HCT116 (cell line): ENCODE measurements at regions not wholly inside any gene's neighbourhood (a gene's known extent, or its start where the extent isn't known, plus 50 kb on each side); places are given as distances from the start of the nearest gene placed in this dataset.
"Not testable (repeated sequence)": the region's sequence is repeated elsewhere in the genome, so short reads cannot be mapped to it uniquely, and the experiment has no call there.

Experiments
- ATAC-seq: fragments of 200-7000 bp; cut with Tn5 transposase; 2 replicates; pipeline ENCODE4 v1.9.1; 2020; ENCODE audit warnings: mild to moderate bottlenecking, moderate library complexity
- BruUV-seq: library from RNA; stranded (reverse); fragments of 400-500 nt; replicated peaks from 2 replicates; lab custom pipeline; 2021; lab: Mats Ljungman, UMichigan
- CTCF ChIA-PET: fragments of 300-600 bp; sonication (Branson Sonifier 250); formaldehyde crosslinking; loops from one replicate; lab custom pipeline; 2021; ENCODE audit warnings: antibody characterized with exemption; lab: Charles Lee
- POLR2A ChIA-PET: fragments of 300-600, 350-600 bp; sonication (Branson Sonifier 250); formaldehyde crosslinking; loops from one replicate; lab custom pipeline; 2021; ENCODE audit warnings: antibody characterized with exemption; lab: Charles Lee
- RAD21 ChIA-PET, 2 experiments: fragments of 300-600 bp; sonication (Branson Sonifier 250); formaldehyde crosslinking; loops; one replicate each; lab custom pipeline; 2023; ENCODE audit warnings: low total read pairs in 2 of 2; ENCODE audit not compliant: uncharacterized antibody in 2 of 2, unreplicated experiment in 2 of 2, low non-redundant PET in 1 of 2; lab: Charles Lee
- DNase-seq: peaks from one replicate; pipeline ENCODE4 v3.0.0-alpha.2; 2010; ENCODE audit warnings: low read depth, low spot score
- H2AFZ ChIP-seq: fragments of 200-600 bp; shearing (Covaris generic), sonication (generic); 2 replicates; pipeline ENCODE4 v1.6.1; 2017; ENCODE audit warnings: low read depth, mixed run types, mixed read lengths, antibody characterized with exemption, low read length; ENCODE audit not compliant: poor library complexity, severe bottlenecking
- H3K27ac ChIP-seq: 2 replicates; pipeline ENCODE4 v1.5.1; 2012; ENCODE audit warnings: low read depth, low read length
- H3K27me3 ChIP-seq: fragments of 200-600 bp; sonication (generic); 2 replicates; pipeline ENCODE4 v1.6.1; 2016; ENCODE audit warnings: mixed run types, low read length, mixed read lengths; ENCODE audit not compliant: insufficient read depth
- H3K36me3 ChIP-seq, 2 experiments: fragments of 200-500 bp in 1 of 2; fragments of 200-600 bp in 1 of 2; sonication (Bioruptor generic) in 1 of 2; sonication (generic) in 1 of 2; 2 replicates each; pipeline versions ENCODE4 v1.5.1 to v1.6.1; 2014 to 2016; ENCODE audit warnings: low read length in 2 of 2, inconsistent platforms in 1 of 2, mixed read lengths in 1 of 2, mixed run types in 1 of 2; ENCODE audit not compliant: insufficient read depth in 2 of 2, control insufficient read depth in 1 of 2
- H3K4me1 ChIP-seq, 2 experiments: fragments of 200-600 bp in 1 of 2; sonication (generic) in 1 of 2; 2 replicates each; pipeline versions ENCODE4 v1.5.1 to v1.6.1; 2012 to 2017; ENCODE audit warnings: low read length in 2 of 2, inconsistent platforms in 1 of 2, mild to moderate bottlenecking in 1 of 2, mixed read lengths in 1 of 2, mixed run types in 1 of 2, moderate library complexity in 1 of 2; ENCODE audit not compliant: insufficient read depth in 2 of 2, control insufficient read depth in 1 of 2
- H3K4me2 ChIP-seq: fragments of 200-600 bp; sonication (generic); 2 replicates; pipeline ENCODE4 v1.6.1; 2017; ENCODE audit warnings: mixed run types, low read length, mixed read lengths
- H3K4me3 ChIP-seq, 2 experiments: fragments of 200-600 bp in 1 of 2; sonication (generic) in 1 of 2; replicated peaks in 1 of 2; 2 replicates each; pipeline ENCODE4 v1.5.1; 2011 to 2016; ENCODE audit warnings: low read length in 2 of 2, control low read depth in 1 of 2, low read depth in 1 of 2, mild to moderate bottlenecking in 1 of 2, mixed read lengths in 1 of 2, mixed run types in 1 of 2
- H3K79me2 ChIP-seq: fragments of 200-600 bp; sonication (generic); 2 replicates; pipeline ENCODE4 v1.6.1; 2017; ENCODE audit warnings: mild to moderate bottlenecking, mixed run types, low read length, moderate library complexity, mixed read lengths; ENCODE audit not compliant: insufficient read depth
- H3K9ac ChIP-seq: fragments of 200-600 bp; sonication (generic); 2 replicates; pipeline ENCODE4 v1.6.1; 2016; ENCODE audit warnings: low read length, mixed read lengths
- H3K9me2 ChIP-seq: fragments of 200-600 bp; sonication (generic), shearing (Covaris generic); 2 replicates; pipeline ENCODE4 v1.6.1; 2017; ENCODE audit warnings: mixed run types, mild to moderate bottlenecking, moderate library complexity; ENCODE audit not compliant: insufficient read depth
- H3K9me3 ChIP-seq, 2 experiments: fragments of 200-500 bp in 1 of 2; fragments of 200-600 bp in 1 of 2; sonication (Bioruptor generic) in 1 of 2; sonication (generic) in 1 of 2; 2 replicates each; pipeline ENCODE4 v1.6.1; 2014 to 2017; ENCODE audit warnings: low read length in 2 of 2, mixed read lengths in 2 of 2, inconsistent platforms in 1 of 2, low read depth in 1 of 2, mild to moderate bottlenecking in 1 of 2, mixed run types in 1 of 2, moderate library complexity in 1 of 2; ENCODE audit not compliant: control insufficient read depth in 1 of 2, insufficient read depth in 1 of 2
- H4K20me1 ChIP-seq: fragments of 200-600 bp; sonication (generic), shearing (Covaris generic); 2 replicates; pipeline ENCODE4 v1.6.1; 2017; ENCODE audit warnings: mixed run types, mild to moderate bottlenecking, moderate library complexity; ENCODE audit not compliant: insufficient read depth
- CEBPB ChIP-seq: IDR thresholded peaks from 2 replicates; pipeline ENCODE4 v1.6.1; 2012; ENCODE audit warnings: low read depth
- EGR1 ChIP-seq: IDR thresholded peaks from 2 replicates; pipeline ENCODE4 v1.6.1; 2012; ENCODE audit warnings: low read depth
- ELF1 ChIP-seq: IDR thresholded peaks from 2 replicates; pipeline ENCODE4 v1.6.1; 2012; ENCODE audit warnings: low read depth, borderline replicate concordance
- EZH2phosphoT487 ChIP-seq: fragments of 200-600 bp; IDR thresholded peaks from 2 replicates; pipeline ENCODE4 v1.6.1; 2018; ENCODE audit warnings: antibody characterized with exemption, borderline replicate concordance
- SRF ChIP-seq: IDR thresholded peaks from 2 replicates; pipeline ENCODE4 v1.6.1; 2012; ENCODE audit warnings: low read depth
- intact Hi-C: fragments of 100-400 bp; cut with micrococcal nuclease; formaldehyde crosslinking; loops from 2 replicates; pipeline ENCODE4 v1.10.0; 2022
- TF ChIP-seq, protein P1 (sequence below): IDR thresholded peaks from 2 replicates; pipeline ENCODE4 v1.6.1; 2012; ENCODE audit warnings: low read depth
- TF ChIP-seq, protein P2 (sequence below): IDR thresholded peaks from 2 replicates; pipeline ENCODE4 v1.6.1; 2012

DNA sequence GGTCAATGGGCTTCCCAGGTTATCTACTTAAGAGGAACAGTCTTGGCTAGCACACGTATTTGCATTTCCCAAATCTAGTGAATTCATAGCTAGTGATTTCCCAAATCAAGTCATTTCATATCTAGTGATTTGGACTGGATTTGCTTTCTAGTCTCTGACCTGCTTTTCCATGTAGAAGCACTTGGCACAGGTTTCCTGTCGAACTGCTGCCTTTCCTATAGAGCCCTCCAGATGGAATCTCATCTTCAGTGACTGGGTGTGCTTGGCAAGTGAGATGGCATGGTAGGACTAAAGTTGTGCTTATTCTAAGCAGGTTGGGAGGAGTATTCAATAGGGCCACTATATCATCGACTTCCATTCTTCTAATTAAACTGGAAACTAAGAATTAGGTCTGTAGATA lies 94.7 kb downstream of the CCNG2 start:
- ChIA-PET POLR2A (no interaction called here), CTCF (no interaction called here), RAD21 (no interaction called here)
- no TSS peak for BruUV-seq
- intact Hi-C loops, result no loop called here
- Histone ChIP-seq H3K9me3 (no peaks in the 10 kb centered on the region), H3K4me3 (no peak overlapping the region), H2AFZ (no peak overlapping the region), H4K20me1 (no peaks in the 10 kb centered on the region), H3K4me2 (no peak overlapping the region), H3K36me3 (no peaks in the 10 kb centered on the region), H3K27ac (no peak overlapping the region), H3K9ac (no peak overlapping the region), H3K79me2 (no peaks in the 10 kb centered on the region), H3K9me2 (no peaks in the 10 kb centered on the region), H3K4me1 (no peaks in the 10 kb centered on the region), H3K27me3 (peaks cover 26% of the 10 kb centered on the region; the same call in 1 of the 2 replicates)
- TF ChIP-seq SRF, result no peak
- TF ChIP-seq, protein P1, sequence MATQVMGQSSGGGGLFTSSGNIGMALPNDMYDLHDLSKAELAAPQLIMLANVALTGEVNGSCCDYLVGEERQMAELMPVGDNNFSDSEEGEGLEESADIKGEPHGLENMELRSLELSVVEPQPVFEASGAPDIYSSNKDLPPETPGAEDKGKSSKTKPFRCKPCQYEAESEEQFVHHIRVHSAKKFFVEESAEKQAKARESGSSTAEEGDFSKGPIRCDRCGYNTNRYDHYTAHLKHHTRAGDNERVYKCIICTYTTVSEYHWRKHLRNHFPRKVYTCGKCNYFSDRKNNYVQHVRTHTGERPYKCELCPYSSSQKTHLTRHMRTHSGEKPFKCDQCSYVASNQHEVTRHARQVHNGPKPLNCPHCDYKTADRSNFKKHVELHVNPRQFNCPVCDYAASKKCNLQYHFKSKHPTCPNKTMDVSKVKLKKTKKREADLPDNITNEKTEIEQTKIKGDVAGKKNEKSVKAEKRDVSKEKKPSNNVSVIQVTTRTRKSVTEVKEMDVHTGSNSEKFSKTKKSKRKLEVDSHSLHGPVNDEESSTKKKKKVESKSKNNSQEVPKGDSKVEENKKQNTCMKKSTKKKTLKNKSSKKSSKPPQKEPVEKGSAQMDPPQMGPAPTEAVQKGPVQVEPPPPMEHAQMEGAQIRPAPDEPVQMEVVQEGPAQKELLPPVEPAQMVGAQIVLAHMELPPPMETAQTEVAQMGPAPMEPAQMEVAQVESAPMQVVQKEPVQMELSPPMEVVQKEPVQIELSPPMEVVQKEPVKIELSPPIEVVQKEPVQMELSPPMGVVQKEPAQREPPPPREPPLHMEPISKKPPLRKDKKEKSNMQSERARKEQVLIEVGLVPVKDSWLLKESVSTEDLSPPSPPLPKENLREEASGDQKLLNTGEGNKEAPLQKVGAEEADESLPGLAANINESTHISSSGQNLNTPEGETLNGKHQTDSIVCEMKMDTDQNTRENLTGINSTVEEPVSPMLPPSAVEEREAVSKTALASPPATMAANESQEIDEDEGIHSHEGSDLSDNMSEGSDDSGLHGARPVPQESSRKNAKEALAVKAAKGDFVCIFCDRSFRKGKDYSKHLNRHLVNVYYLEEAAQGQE, result no peak
- TF ChIP-seq, protein P2, sequence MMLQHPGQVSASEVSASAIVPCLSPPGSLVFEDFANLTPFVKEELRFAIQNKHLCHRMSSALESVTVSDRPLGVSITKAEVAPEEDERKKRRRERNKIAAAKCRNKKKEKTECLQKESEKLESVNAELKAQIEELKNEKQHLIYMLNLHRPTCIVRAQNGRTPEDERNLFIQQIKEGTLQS, result no peak
- no peak for TF ChIP-seq EGR1
- ATAC-seq (no peak), DNase-seq (no peak)

DNA sequence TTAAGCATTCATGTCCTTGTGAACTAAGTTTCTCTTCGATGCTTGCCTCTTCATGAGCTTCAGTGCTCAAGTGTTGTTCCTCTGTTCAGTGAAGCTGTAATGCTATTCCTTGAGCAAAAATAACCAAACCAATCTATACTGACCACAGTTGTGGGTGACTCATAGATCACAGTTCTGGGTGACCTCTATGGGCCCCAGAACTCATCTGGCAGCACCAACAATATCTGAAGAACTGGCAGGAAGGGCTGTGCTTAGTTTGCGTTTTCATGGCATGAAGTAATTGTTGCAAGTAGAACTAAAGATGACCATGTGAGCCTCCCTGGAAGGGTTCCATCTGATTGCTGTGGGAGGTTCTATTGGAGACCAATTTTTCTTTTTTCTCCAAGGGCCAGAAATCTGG lies 106.2 kb downstream of the CCNG2 start:
- no peak for ATAC-seq
- Histone ChIP-seq H3K9me2 (no peaks in the 10 kb centered on the region), H3K4me3 (no peak overlapping the region), H3K79me2 (no peaks in the 10 kb centered on the region), H3K4me1 (no peaks in the 10 kb centered on the region), H3K27me3 (peaks cover 8% of the 10 kb centered on the region; the same call in 1 of the 2 replicates), H2AFZ (no peak overlapping the region), H3K27ac (no peak overlapping the region), H3K4me2 (no peak overlapping the region), H4K20me1 (no peaks in the 10 kb centered on the region), H3K9ac (no peak overlapping the region), H3K36me3 (no peaks in the 10 kb centered on the region), H3K9me3 (no peaks in the 10 kb centered on the region)
- intact Hi-C loops, result no loop called here
- ChIA-PET CTCF (no interaction called here), RAD21 (no interaction called here), POLR2A (no interaction called here)
- TF ChIP-seq EZH2phosphoT487 (no peak), CEBPB (no peak), ELF1 (no peak)
- BruUV-seq, result no TSS peak
- DNase-seq, result no peak

DNA sequence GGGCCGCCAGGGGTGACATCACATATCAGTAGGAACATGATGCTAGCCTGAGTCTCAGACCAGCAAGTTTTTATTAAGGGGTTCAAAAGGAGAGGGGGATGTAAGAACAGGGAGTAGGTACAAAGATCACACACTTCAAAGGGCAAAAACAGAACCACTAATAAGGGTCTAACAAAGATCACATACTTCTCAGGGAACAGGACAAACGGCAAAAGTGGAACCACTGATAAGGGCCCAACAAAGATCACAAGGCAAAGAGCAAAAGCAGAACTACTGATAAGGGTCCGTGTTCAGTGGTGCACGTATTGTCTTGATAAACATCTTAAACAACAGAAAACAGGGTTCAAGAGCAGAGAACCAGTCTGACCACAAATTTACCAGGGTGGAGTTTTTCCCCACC lies 107.0 kb downstream of the CCNG2 start:
- H2AFZ ChIP-seq, H3K4me1 ChIP-seq, H3K79me2 ChIP-seq, H3K27ac ChIP-seq, ATAC-seq, H3K4me2 ChIP-seq, H3K9me3 ChIP-seq, H3K4me3 ChIP-seq, BruUV-seq, POLR2A ChIA-PET, H3K27me3 ChIP-seq, DNase-seq, intact Hi-C loops, H3K36me3 ChIP-seq, H3K9ac ChIP-seq, CTCF ChIA-PET, RAD21 ChIA-PET, H3K9me2 ChIP-seq, H4K20me1 ChIP-seq: not testable (repeated sequence)
